ENCODE measurements at regions not wholly inside any gene's neighbourhood (a gene's known extent, or its start where the extent isn't known, plus 50 kb on each side); places are given as distances from the start of the nearest gene placed in this dataset.

DNA sequence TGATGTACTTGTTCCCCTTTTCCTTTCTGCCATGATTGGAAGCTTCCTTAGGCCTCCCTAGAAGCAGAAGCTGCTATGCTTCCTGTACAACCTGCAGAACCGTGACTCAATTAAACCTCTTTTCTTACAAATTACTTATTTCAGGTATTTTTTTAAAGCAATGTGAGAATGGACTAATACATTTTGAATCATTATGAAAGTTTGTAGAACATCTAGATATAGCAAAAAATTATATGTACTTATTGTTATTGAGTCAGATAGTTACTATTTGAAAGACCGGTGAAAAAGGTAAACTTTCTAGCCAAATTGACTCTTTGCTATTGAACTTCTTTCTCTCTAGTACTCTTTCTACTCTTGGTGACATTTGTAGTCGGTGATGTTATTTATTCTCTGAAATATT is 777.3 kb upstream of the GALNTL6 start:
- Histone ChIP-seq H4K8ac (ENCODE audit: extremely low read depth, insufficient read depth, low read length) (no peak overlapping the region), H3K14ac (ENCODE audit: insufficient read length) (no peak overlapping the region), H3K23ac (ENCODE audit: insufficient read length) (no peak overlapping the region), H2BK20ac (ENCODE audit: low read length) (no peak overlapping the region), H2BK12ac (ENCODE audit: low read depth, low read length) (no peak overlapping the region), H3K18ac (ENCODE audit: extremely low read depth, low read length) (no peak overlapping the region), H3K56ac (replicated peaks; ENCODE audit: insufficient read length, low read depth, low read length) (no peak overlapping the region), H3K9me3 (ENCODE audit: insufficient read depth in 2 of 2, low read depth in 1 of 2, low read length in 1 of 2) (no peaks in the 10 kb centered on the region), H3K79me2 (ENCODE audit: control insufficient read depth in 1 of 2, insufficient read depth in 2 of 2, low read length in 2 of 2) (no peaks in the 10 kb centered on the region), H3K4me1 (replicated peaks in 1 of 4; ENCODE audit: control insufficient read depth in 3 of 4, insufficient read depth in 4 of 4, low read length in 3 of 4) (peaks cover 0 to 3% (median 0%) of the 10 kb centered on the region in 4 experiments; a peak in 1 of 7 replicates), H3K36me3 (ENCODE audit: control insufficient read depth in 2 of 4, insufficient read depth in 4 of 4, low read length in 3 of 4) (no peaks in the 10 kb centered on the region), H2BK15ac (ENCODE audit: low read length) (no peak overlapping the region), H3K23me2 (ENCODE audit: low read depth, low read length) (no peaks in the 10 kb centered on the region), H2AFZ (ENCODE audit: low read length) (no peak overlapping the region), H2BK120ac (replicated peaks; ENCODE audit: low read depth, low read length) (no peak overlapping the region), H2AK5ac (ENCODE audit: low read depth, low read length) (no peak overlapping the region), H3K4me2 (ENCODE audit: insufficient read depth in 1 of 2, low read depth in 2 of 2, low read length in 2 of 2) (no peak overlapping the region), H3K4me3 (ENCODE audit: extremely low read depth in 1 of 4, insufficient read depth in 2 of 4, low read depth in 3 of 4, low read length in 4 of 4) (no peak overlapping the region), H3K27ac (ENCODE audit: low read depth, low read length) (no peak overlapping the region), H4K91ac (replicated peaks; ENCODE audit: insufficient read length, low read length) (no peak overlapping the region), H4K5ac (ENCODE audit: insufficient read length, low read depth, low read length) (no peak overlapping the region), H3K79me1 (ENCODE audit: low read depth, low read length) (no peaks in the 10 kb centered on the region), H3K9ac (replicated peaks in 1 of 4; ENCODE audit: extremely low read depth in 1 of 4, low read depth in 3 of 4, low read length in 3 of 4) (no peak overlapping the region), H2BK5ac (ENCODE audit: low read depth, low read length) (no peak overlapping the region), H4K20me1 (replicated peaks in 1 of 2; ENCODE audit: control insufficient read depth in 1 of 2, insufficient read depth in 2 of 2, low read length in 2 of 2) (no peaks in the 10 kb centered on the region), H3K27me3 (replicated peaks in 1 of 4; ENCODE audit: control insufficient read depth in 3 of 4, extremely low read depth in 1 of 4, insufficient read depth in 3 of 4, low read length in 3 of 4) (no peaks in the 10 kb centered on the region), H3K4ac (replicated peaks; ENCODE audit: insufficient read length, low read depth, low read length) (no peak overlapping the region)
- TF ChIP-seq YY1 (IDR thresholded peaks at IDR 0.05; ENCODE audit: low read depth, low read length) (no peak), RAD21 (IDR thresholded peaks at IDR 0.05 in 1 of 2, conservative IDR thresholded peaks at IDR 0.05 in 1 of 2; ENCODE audit: low read depth in 2 of 2, low read length in 2 of 2) (no peak), CBX5 (IDR thresholded peaks at IDR 0.05; ENCODE audit: low read depth, low read length) (no peak), CTBP2 (IDR thresholded peaks at IDR 0.05; ENCODE audit: borderline replicate concordance, insufficient read depth, insufficient read length, low read length) (no peak), TBP (IDR thresholded peaks at IDR 0.05; ENCODE audit: low read depth, low read length) (no peak), JUN (IDR thresholded peaks at IDR 0.05; ENCODE audit: low read depth, low read length) (no peak), POLR2AphosphoS5 (IDR thresholded peaks at IDR 0.05; ENCODE audit: low read depth, low read length) (no peak), CHD2 (IDR thresholded peaks at IDR 0.05; ENCODE audit: low read length) (no peak), FOSL1 (IDR thresholded peaks at IDR 0.05; ENCODE audit: insufficient read depth, low read depth, low read length) (no peak), CEBPB (IDR thresholded peaks at IDR 0.05; ENCODE audit: low read depth, low read length) (no peak), TAF1 (IDR thresholded peaks at IDR 0.05; ENCODE audit: low read depth, low read length) (no peak), SP1 (IDR thresholded peaks at IDR 0.05; ENCODE audit: low read depth, low read length) (no peak)
- DNase-seq (ENCODE audit: low read depth in 1 of 2, low spot score in 2 of 2) (no peak), FAIRE-seq (no peak)
- WGBS, 2 experiments (ENCODE audit: extremely low coverage in 1 of 2, insufficient coverage in 1 of 2, insufficient read length in 1 of 2, insufficient replicate concordance in 2 of 2, low coverage in 1 of 2, low lambda C conversion rate in 2 of 2, missing lambda C conversion rate in 1 of 2), result 89% methylated on average over 3 of the region's 3 CpGs; no CpG with 5 or more reads in 1 of the 2 experiments
- ChIA-PET CTCF (ENCODE audit: partially characterized antibody) (interaction anchor here (0.9 kb wide), 1 partner anchor 39 kb away, joined by 3 read pairs; no protein-coding TSS in a partner anchor), POLR2A (ENCODE audit: partially characterized antibody) (no interaction called here)
